ENCODE measurements at regions not wholly inside any gene's neighbourhood (a gene's known extent, or its start where the extent isn't known, plus 50 kb on each side); places are given as distances from the start of the nearest gene placed in this dataset.

DNA sequence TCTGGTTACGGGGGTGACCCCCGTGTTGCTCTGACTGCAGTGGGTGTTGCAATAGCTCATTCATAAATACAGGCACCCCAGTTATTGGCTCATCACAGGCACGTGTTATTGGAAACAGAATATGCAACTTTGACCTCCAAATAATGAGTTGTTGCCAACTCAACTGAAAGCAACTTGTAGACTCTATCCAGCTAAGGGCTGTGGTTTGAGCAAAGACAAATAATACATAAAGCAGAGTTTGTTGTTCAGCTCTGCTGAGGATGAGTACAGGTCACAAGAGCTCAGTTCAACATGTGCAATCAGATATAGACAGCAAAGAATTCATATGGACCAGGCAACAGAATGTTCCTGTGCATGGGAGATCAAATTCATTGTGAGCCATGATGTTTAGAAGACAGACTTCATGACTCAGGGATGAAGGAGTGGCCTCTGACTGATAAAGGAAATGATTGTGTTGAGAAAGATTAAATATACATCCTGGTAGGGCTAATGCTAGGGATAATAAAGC is 87.6 kb upstream of the LRIG1 start:
- TF ChIP-seq CTCF (IDR thresholded peaks at IDR 0.05; ENCODE audit: low read length) (no peak), EZH2 (IDR thresholded peaks at IDR 0.05; ENCODE audit: borderline replicate concordance, low read length) (no peak)
